Prostate gland (tissue), 2 donors: ENCODE measurements at regions not wholly inside any gene's neighbourhood (a gene's known extent, or its start where the extent isn't known, plus 50 kb on each side); places are given as distances from the start of the nearest gene placed in this dataset.

Experiments
- DNase-seq: peaks from one replicate; pipeline ENCODE4 v3.0.0-alpha.2; 2019; ENCODE audit warnings: low spot score
- H3K27ac ChIP-seq, 2 donors: fragments of 200-600 bp; sonication (generic); 2 replicates each; pipeline ENCODE4 v1.5.1; 2017 to 2019
- H3K27me3 ChIP-seq: fragments of 200-600 bp; sonication (generic); replicated peaks from 2 replicates; pipeline ENCODE4 v1.5.1; 2019; ENCODE audit not compliant: insufficient read depth
- H3K36me3 ChIP-seq, 2 donors: fragments of 200-600 bp; sonication (generic); 1 replicate in 1 of 2; 2 replicates in 1 of 2; pipeline versions ENCODE4 v1.5.1 to v1.8.1; 2017 to 2019
- H3K4me1 ChIP-seq: fragments of 200-600 bp; sonication (generic); replicated peaks from 2 replicates; pipeline ENCODE4 v1.5.1; 2019
- H3K4me3 ChIP-seq, 2 donors: fragments of 200-600 bp; sonication (generic); 2 replicates each; pipeline ENCODE4 v1.5.1; 2017 to 2019
- H3K9me3 ChIP-seq: fragments of 200-600 bp; sonication (generic); 2 replicates; pipeline ENCODE4 v1.5.1; 2017
- POLR2A ChIP-seq: fragments of 450-650 bp; IDR thresholded peaks from one replicate; pipeline ENCODE4 v1.6.1; 2016; ENCODE audit warnings: antibody characterized with exemption, mild to moderate bottlenecking
- POLR2AphosphoS5 ChIP-seq: sonication (generic); formaldehyde crosslinking; IDR thresholded peaks from one replicate; pipeline ENCODE4 v1.6.1; 2017; ENCODE audit warnings: antibody characterized with exemption
- whole genome bisulfite sequencing: methylation state at CpG from one replicate; pipeline ENCODE4 v1.1.5; 2018; 5-methylcytosine and 5-hydroxymethylcytosine counted together
- intact Hi-C: fragments of 100-400 bp; cut with DNase I; formaldehyde crosslinking; loops from one replicate; pipeline ENCODE4 v1.14.2; 2022
- TF ChIP-seq, protein P1 (sequence below), 4 experiments: fragments of 200-600 bp in 2 of 4; fragments of 450-650 bp in 2 of 4; sonication (generic) in 2 of 4; IDR thresholded peaks; 1 replicate in 3 of 4; 2 replicates in 1 of 4; pipeline ENCODE4 v1.5.1; 2016 to 2019; ENCODE audit warnings: antibody characterized with exemption in 4 of 4, mild to moderate bottlenecking in 2 of 4, moderate library complexity in 2 of 4

GRCh38 chr15:39232512-39232911 lies 348.4 kb upstream of the THBS1 start:
- no peaks in the 10 kb centered on the region for H3K9me3 ChIP-seq
- no peaks in the 10 kb centered on the region for H3K4me1 ChIP-seq
- intact Hi-C loops: no loop called here
- H3K36me3 ChIP-seq: no peaks in the 10 kb centered on the region
- no peak overlapping the region for H3K4me3 ChIP-seq
- DNase-seq: no peak
- H3K27me3 ChIP-seq: no peaks in the 10 kb centered on the region
- TF ChIP-seq POLR2AphosphoS5 (no peak), POLR2A (no peak)
- TF ChIP-seq, protein P1, sequence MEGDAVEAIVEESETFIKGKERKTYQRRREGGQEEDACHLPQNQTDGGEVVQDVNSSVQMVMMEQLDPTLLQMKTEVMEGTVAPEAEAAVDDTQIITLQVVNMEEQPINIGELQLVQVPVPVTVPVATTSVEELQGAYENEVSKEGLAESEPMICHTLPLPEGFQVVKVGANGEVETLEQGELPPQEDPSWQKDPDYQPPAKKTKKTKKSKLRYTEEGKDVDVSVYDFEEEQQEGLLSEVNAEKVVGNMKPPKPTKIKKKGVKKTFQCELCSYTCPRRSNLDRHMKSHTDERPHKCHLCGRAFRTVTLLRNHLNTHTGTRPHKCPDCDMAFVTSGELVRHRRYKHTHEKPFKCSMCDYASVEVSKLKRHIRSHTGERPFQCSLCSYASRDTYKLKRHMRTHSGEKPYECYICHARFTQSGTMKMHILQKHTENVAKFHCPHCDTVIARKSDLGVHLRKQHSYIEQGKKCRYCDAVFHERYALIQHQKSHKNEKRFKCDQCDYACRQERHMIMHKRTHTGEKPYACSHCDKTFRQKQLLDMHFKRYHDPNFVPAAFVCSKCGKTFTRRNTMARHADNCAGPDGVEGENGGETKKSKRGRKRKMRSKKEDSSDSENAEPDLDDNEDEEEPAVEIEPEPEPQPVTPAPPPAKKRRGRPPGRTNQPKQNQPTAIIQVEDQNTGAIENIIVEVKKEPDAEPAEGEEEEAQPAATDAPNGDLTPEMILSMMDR (IDR thresholded peaks at IDR 0.05): no peak
- H3K27ac ChIP-seq: no peak overlapping the region
- 90% methylated on average over 4 of the region's 4 CpGs for WGBS

DNA sequence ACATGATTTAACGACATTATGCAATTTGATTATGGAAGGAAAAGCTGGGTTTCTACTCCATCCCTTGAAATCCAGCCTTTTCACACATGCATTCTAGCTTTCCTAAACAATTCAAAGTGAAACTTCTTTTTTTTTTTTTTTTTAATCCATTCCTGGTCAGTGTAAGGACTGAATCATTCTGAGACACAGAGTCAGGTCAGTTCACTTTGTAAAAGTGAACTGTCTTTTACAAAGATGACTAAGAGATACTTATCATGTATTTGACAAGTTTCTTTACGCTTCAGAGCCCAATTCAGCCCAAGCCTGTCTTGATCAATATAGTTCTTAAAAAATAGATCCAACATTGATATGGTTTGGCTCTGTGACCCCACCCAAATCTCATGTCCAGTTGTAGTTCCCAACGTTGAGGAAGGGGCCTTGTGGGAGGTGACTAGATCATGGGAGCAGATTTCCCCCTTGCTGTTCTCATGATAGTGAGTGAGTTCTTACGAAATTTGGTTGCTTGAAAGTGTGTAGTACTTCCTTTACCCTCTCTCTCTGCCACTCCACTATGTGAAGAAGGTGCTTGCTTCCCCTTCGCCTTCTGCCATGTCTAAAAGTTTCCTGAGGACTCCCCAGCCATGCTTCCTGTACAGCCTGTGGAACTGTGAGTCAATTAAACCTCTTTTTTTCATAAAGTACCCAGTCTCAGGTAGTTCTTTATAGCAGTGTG lies 345.6 kb upstream of the THBS1 start:
- no peak for DNase-seq
- H3K27ac ChIP-seq: no peak overlapping the region
- 83% methylated on average over 5 of the region's 5 CpGs for WGBS
- no peaks in the 10 kb centered on the region for H3K36me3 ChIP-seq
- H3K27me3 ChIP-seq: no peaks in the 10 kb centered on the region
- H3K9me3 ChIP-seq: no peaks in the 10 kb centered on the region
- TF ChIP-seq, protein P1 (IDR thresholded peaks at IDR 0.05): no peak
- no peak for TF ChIP-seq POLR2A
- no peak for TF ChIP-seq POLR2AphosphoS5
- H3K4me3 ChIP-seq: no peak overlapping the region
- H3K4me1 ChIP-seq: no peaks in the 10 kb centered on the region
- intact Hi-C loops: no loop called here

- Histone ChIP-seq H3K9me3 (no peaks in the 10 kb centered on the region), H3K4me3 (no peak overlapping the region), H3K4me1 (no peaks in the 10 kb centered on the region), H3K27me3 (no peaks in the 10 kb centered on the region), H3K36me3 (no peaks in the 10 kb centered on the region), H3K27ac (no peak overlapping the region)
- intact Hi-C loops: no loop called here
- TF ChIP-seq, protein P1 (IDR thresholded peaks at IDR 0.05): no peak
- TF ChIP-seq POLR2A (no peak), POLR2AphosphoS5 (no peak)
- DNase-seq: no peak
These were observed 344.5 kb upstream of the THBS1 start for GRCh38 chr15:39236375-39236774.

DNA sequence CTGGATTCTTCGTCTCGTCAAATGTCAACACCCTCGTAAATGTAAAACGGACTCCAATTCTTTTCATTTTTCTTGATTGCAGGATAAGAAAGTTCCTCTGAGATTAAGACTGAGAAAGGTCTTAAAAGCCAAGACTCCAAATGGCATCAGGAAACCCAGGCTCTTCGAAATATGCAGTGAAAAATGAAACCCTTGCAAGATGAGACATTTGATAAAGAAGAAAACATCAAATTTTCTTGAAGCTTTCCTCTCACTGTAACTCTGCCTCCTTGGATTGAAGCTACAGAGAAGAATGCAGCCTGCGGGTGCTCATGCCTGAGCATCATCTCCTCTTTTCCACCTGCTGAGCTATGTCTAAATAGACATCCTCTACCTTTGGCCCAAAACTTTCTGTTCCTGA lies 342.4 kb upstream of the THBS1 start:
- WGBS: 78% methylated on average over 6 of the region's 6 CpGs
- intact Hi-C loops: no loop called here
- Histone ChIP-seq H3K27ac (no peak overlapping the region), H3K4me3 (no peak overlapping the region), H3K4me1 (no peaks in the 10 kb centered on the region), H3K27me3 (no peaks in the 10 kb centered on the region), H3K9me3 (no peaks in the 10 kb centered on the region), H3K36me3 (no peaks in the 10 kb centered on the region)
- TF ChIP-seq, protein P1 (IDR thresholded peaks at IDR 0.05): no peak
- TF ChIP-seq POLR2AphosphoS5: no peak
- TF ChIP-seq POLR2A: no peak
- no peak for DNase-seq

DNA sequence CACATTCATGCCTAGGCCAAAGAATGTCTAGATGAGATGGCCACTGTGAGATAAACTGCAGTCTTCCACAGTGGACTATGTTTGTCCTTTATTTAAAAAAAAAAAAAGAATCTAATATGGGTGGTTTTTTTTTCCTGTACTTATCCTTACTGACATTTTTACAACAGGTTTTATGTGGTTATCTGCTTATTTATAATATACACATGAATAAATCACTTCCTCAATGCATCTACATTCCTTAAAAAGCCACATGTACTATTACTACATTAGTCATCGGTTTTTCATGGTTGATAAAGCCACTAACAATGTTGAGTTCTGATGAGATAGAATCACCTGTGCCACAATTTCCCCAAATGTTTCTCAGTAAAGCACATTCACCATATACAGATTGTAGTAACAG lies 341.3 kb upstream of the THBS1 start:
- Histone ChIP-seq H3K4me1 (no peaks in the 10 kb centered on the region), H3K27ac (no peak overlapping the region), H3K27me3 (no peaks in the 10 kb centered on the region), H3K4me3 (no peak overlapping the region), H3K9me3 (no peaks in the 10 kb centered on the region), H3K36me3 (no peaks in the 10 kb centered on the region)
- intact Hi-C loops: no loop called here
- 54% methylated on average over 1 of the region's 1 CpG for WGBS
- DNase-seq: no peak
- TF ChIP-seq, protein P1 (IDR thresholded peaks at IDR 0.05): no peak
- TF ChIP-seq POLR2AphosphoS5 (no peak), POLR2A (no peak)
